OCI-LY7 (cell line): ENCODE measurements at regions not wholly inside any gene's neighbourhood (a gene's known extent, or its start where the extent isn't known, plus 50 kb on each side); places are given as distances from the start of the nearest gene placed in this dataset.

Source experiments
- BruUV-seq: library from RNA; stranded (reverse); fragments of 400-500 nt; replicated peaks from 2 replicates; lab custom pipeline; 2021; lab: Mats Ljungman, UMichigan
- CTCF ChIA-PET: fragments of 300-600 bp; sonication (Branson Sonifier 250); formaldehyde crosslinking; loops from one replicate; lab custom pipeline; 2022; ENCODE audit warnings: antibody characterized with exemption; ENCODE audit not compliant: unreplicated experiment; lab: Charles Lee
- POLR2A ChIA-PET: fragments of 300-600 bp; sonication (Branson Sonifier 250); formaldehyde crosslinking; loops from one replicate; lab custom pipeline; 2022; ENCODE audit warnings: antibody characterized with exemption; lab: Charles Lee
- DNase-seq: peaks from one replicate; pipeline ENCODE4 v3.0.0-alpha.2; 2015; ENCODE audit warnings: low spot score
- H2AFZ ChIP-seq: fragments of 200-600 bp; sonication (generic), shearing (Covaris generic); 2 replicates; pipeline ENCODE4 v1.6.1; 2014; ENCODE audit warnings: mild to moderate bottlenecking, antibody characterized with exemption, low read length, moderate library complexity
- H3K27ac ChIP-seq: fragments of 200-600 bp; sonication (generic); 2 replicates; pipeline ENCODE4 v1.5.1; 2014; ENCODE audit warnings: mixed run types, low read depth, mild to moderate bottlenecking, moderate library complexity, low read length, inconsistent platforms; ENCODE audit not compliant: poor library complexity, severe bottlenecking
- H3K36me3 ChIP-seq: fragments of 200-600 bp; sonication (generic); 2 replicates; pipeline ENCODE4 v1.6.1; 2014; ENCODE audit warnings: mild to moderate bottlenecking, antibody characterized with exemption, low read length, moderate library complexity, mixed read lengths; ENCODE audit not compliant: insufficient read depth
- H3K4me1 ChIP-seq: fragments of 200-600 bp; sonication (generic); 2 replicates; pipeline ENCODE4 v1.5.1; 2014; ENCODE audit warnings: mild to moderate bottlenecking, low read length; ENCODE audit not compliant: insufficient read depth, poor library complexity, severe bottlenecking
- H3K4me2 ChIP-seq: fragments of 200-600 bp; sonication (generic); 2 replicates; pipeline ENCODE4 v1.6.1; 2014; ENCODE audit warnings: mild to moderate bottlenecking, low read length
- H3K4me3 ChIP-seq: fragments of 200-600 bp; sonication (generic); 2 replicates; pipeline ENCODE4 v1.5.1; 2014; ENCODE audit warnings: mild to moderate bottlenecking, low read depth, low read length; ENCODE audit not compliant: poor library complexity, severe bottlenecking
- H3K79me2 ChIP-seq: fragments of 200-600 bp; sonication (generic); 2 replicates; pipeline ENCODE4 v1.6.1; 2016; ENCODE audit warnings: low read depth, mild to moderate bottlenecking, low read length, moderate library complexity, mixed read lengths; ENCODE audit not compliant: insufficient read depth
- H3K9me2 ChIP-seq: fragments of 200-600 bp; sonication (generic); 2 replicates; pipeline ENCODE4 v1.6.1; 2016; ENCODE audit warnings: mild to moderate bottlenecking, low read length, mixed read lengths; ENCODE audit not compliant: insufficient read depth
- H3K9me3 ChIP-seq: fragments of 200-600 bp; sonication (generic); 2 replicates; pipeline ENCODE4 v1.6.1; 2014; ENCODE audit warnings: mild to moderate bottlenecking, mixed run types, low read length, mixed read lengths
- H4K20me1 ChIP-seq: fragments of 200-600 bp; sonication (generic); 2 replicates; pipeline ENCODE4 v1.6.1; 2014; ENCODE audit warnings: mild to moderate bottlenecking, antibody characterized with exemption, low read length, moderate library complexity, mixed read lengths; ENCODE audit not compliant: insufficient read depth
- CTCF ChIP-seq: fragments of 200-600 bp; sonication (generic); conservative IDR thresholded peaks from 2 replicates; pipeline ENCODE4 v1.5.1; 2014; ENCODE audit warnings: mild to moderate bottlenecking, antibody characterized with exemption, low read length, moderate library complexity, mixed read lengths
- EZH2phosphoT487 ChIP-seq: fragments of 200-600 bp; sonication (generic); IDR thresholded peaks from 2 replicates; pipeline ENCODE4 v1.6.1; 2018; ENCODE audit warnings: low read depth, borderline replicate concordance, mild to moderate bottlenecking, mixed run types, antibody characterized with exemption, low read length, moderate library complexity, mixed read lengths
- intact Hi-C: fragments of 100-400 bp; cut with micrococcal nuclease; formaldehyde crosslinking; loops from one replicate; pipeline ENCODE4 v1.10.0; 2022; ENCODE audit not compliant: unreplicated experiment

GRCh38 chr4:85420831-85421230, 54.1 kb upstream of the ARHGAP24 start:
- Histone ChIP-seq H3K27ac (no peak overlapping the region), H3K9me2 (no peaks in the 10 kb centered on the region), H3K36me3 (no peaks in the 10 kb centered on the region), H3K4me3 (no peak overlapping the region), H4K20me1 (no peaks in the 10 kb centered on the region), H3K4me1 (no peaks in the 10 kb centered on the region), H3K4me2 (no peak overlapping the region; the same call in 1 of the 2 replicates), H2AFZ (no peak overlapping the region), H3K9me3 (no peaks in the 10 kb centered on the region), H3K79me2 (no peaks in the 10 kb centered on the region)
- intact Hi-C loops, result no loop called here
- ChIA-PET CTCF (no interaction called here), POLR2A (no interaction called here)
- BruUV-seq, result no TSS peak
- no peak for DNase-seq
- TF ChIP-seq EZH2phosphoT487 (no peak), CTCF (no peak)

- Histone ChIP-seq H3K27ac (no peak overlapping the region), H4K20me1 (no peaks in the 10 kb centered on the region), H3K79me2 (no peaks in the 10 kb centered on the region), H3K4me1 (no peaks in the 10 kb centered on the region), H3K4me2 (no peak overlapping the region), H3K9me2 (no peaks in the 10 kb centered on the region), H3K4me3 (no peak overlapping the region), H3K9me3 (no peaks in the 10 kb centered on the region), H3K36me3 (no peaks in the 10 kb centered on the region), H2AFZ (no peak overlapping the region)
- intact Hi-C loops, result no loop called here
- ChIA-PET POLR2A (interaction anchor here (0.7 kb wide), 1 partner anchor 55 kb away, joined by 3 read pairs; no protein-coding TSS in a partner anchor), CTCF (no interaction called here)
- DNase-seq, result no peak
- no TSS peak for BruUV-seq
- TF ChIP-seq CTCF (no peak), EZH2phosphoT487 (no peak)
Observed at GRCh38 chr4:85423431-85423830, 51.5 kb upstream of the ARHGAP24 start.
